Fibroblast of lung (primary cell): ENCODE measurements at regions not wholly inside any gene's neighbourhood (a gene's known extent, or its start where the extent isn't known, plus 50 kb on each side); places are given as distances from the start of the nearest gene placed in this dataset.

ENCODE experiments used
- DNase-seq, 2 donors: peaks; one replicate each; pipeline versions ENCODE4 v3.0.0 to v3.0.0-alpha.2; 2010; ENCODE audit warnings: low read depth in 2 of 2
- H2AFZ ChIP-seq: 2 replicates; pipeline ENCODE4 v1.5.1; 2012; ENCODE audit warnings: low read length, control low read depth, inconsistent platforms
- H3K27ac ChIP-seq: 2 replicates; pipeline ENCODE4 v1.5.1; 2011; ENCODE audit warnings: low read length, control low read depth; ENCODE audit not compliant: insufficient read depth
- H3K27me3 ChIP-seq: 2 replicates; pipeline ENCODE4 v1.5.1; 2011; ENCODE audit warnings: mild to moderate bottlenecking, low read length; ENCODE audit not compliant: control insufficient read depth, insufficient read depth
- H3K36me3 ChIP-seq: 2 replicates; pipeline ENCODE4 v1.5.1; 2011; ENCODE audit warnings: low read length; ENCODE audit not compliant: control insufficient read depth, insufficient read depth
- H3K4me1 ChIP-seq: 2 replicates; pipeline ENCODE4 v1.5.1; 2011; ENCODE audit warnings: low read length; ENCODE audit not compliant: control insufficient read depth, insufficient read depth; ENCODE audit errors: extremely low read depth
- H3K4me2 ChIP-seq: 2 replicates; pipeline ENCODE4 v1.5.1; 2011; ENCODE audit warnings: low read length, control low read depth; ENCODE audit not compliant: insufficient read depth; ENCODE audit errors: extremely low read depth
- H3K4me3 ChIP-seq, 4 experiments: fragments of 200-600 bp in 1 of 4; sonication (generic) in 1 of 4; replicated peaks in 1 of 4; 2 replicates each; pipeline ENCODE4 v1.5.1; 2011 to 2016; ENCODE audit warnings: low read length in 4 of 4, low read depth in 3 of 4, mild to moderate bottlenecking in 3 of 4, control low read depth in 2 of 4, inconsistent platforms in 1 of 4, mixed read lengths in 1 of 4; ENCODE audit not compliant: insufficient read depth in 1 of 4; ENCODE audit errors: control extremely low read depth in 1 of 4
- H3K79me2 ChIP-seq: 2 replicates; pipeline ENCODE4 v1.5.1; 2012; ENCODE audit warnings: mild to moderate bottlenecking, low read length, inconsistent platforms; ENCODE audit not compliant: control insufficient read depth, insufficient read depth
- H3K9ac ChIP-seq: 2 replicates; pipeline ENCODE4 v1.5.1; 2011; ENCODE audit warnings: mild to moderate bottlenecking, low read length, control low read depth; ENCODE audit not compliant: insufficient read depth
- H3K9me3 ChIP-seq: 2 replicates; pipeline ENCODE4 v1.5.1; 2012; ENCODE audit warnings: low read depth, low read length; ENCODE audit not compliant: control insufficient read depth, insufficient read depth
- H4K20me1 ChIP-seq: 2 replicates; pipeline ENCODE4 v1.5.1; 2011; ENCODE audit warnings: low read length; ENCODE audit not compliant: control insufficient read depth, insufficient read depth; ENCODE audit errors: extremely low read depth
- CTCF ChIP-seq, 2 donors: IDR thresholded peaks in 1 of 2; conservative IDR thresholded peaks in 1 of 2; 1 replicate in 1 of 2; 2 replicates in 1 of 2; pipeline ENCODE4 v1.5.1; 2011 to 2012; ENCODE audit warnings: low read length in 2 of 2, control low read depth in 1 of 2, inconsistent platforms in 1 of 2, low read depth in 1 of 2, mild to moderate bottlenecking in 1 of 2
- EZH2 ChIP-seq: IDR thresholded peaks from 2 replicates; pipeline ENCODE4 v1.5.1; 2012; ENCODE audit warnings: low read length, control low read depth, mild to moderate bottlenecking; ENCODE audit errors: missing control alignments

- Histone ChIP-seq H3K9me3 (no peaks in the 10 kb centered on the region), H3K79me2 (no peaks in the 10 kb centered on the region), H3K9ac (no peak overlapping the region), H3K4me2 (no peak overlapping the region), H3K27ac (no peak overlapping the region), H3K27me3 (no peaks in the 10 kb centered on the region), H3K4me3 (no peak overlapping the region), H3K36me3 (no peaks in the 10 kb centered on the region), H4K20me1 (no peaks in the 10 kb centered on the region), H3K4me1 (no peaks in the 10 kb centered on the region), H2AFZ (no peak overlapping the region)
- no peak for TF ChIP-seq EZH2
- no peak for TF ChIP-seq CTCF (conservative IDR thresholded peaks at IDR 0.05 in 1 of 2, IDR thresholded peaks at IDR 0.05 in 1 of 2; ENCODE audit: low read depth in 1 of 2, low read length in 2 of 2)
- DNase-seq: peak in 1 of 2 donors; percentile 17
Measured at GRCh38 chr1:69485616-69486015, 82.1 kb upstream of the LRRC7 start.

GRCh38 chr1:69491416-69491815 is 76.3 kb upstream of the LRRC7 start:
- Histone ChIP-seq H3K36me3 (no peaks in the 10 kb centered on the region), H3K4me2 (no peak overlapping the region), H3K4me3 (no peak overlapping the region), H3K27me3 (no peaks in the 10 kb centered on the region), H3K27ac (no peak overlapping the region), H3K9me3 (no peaks in the 10 kb centered on the region), H3K4me1 (no peaks in the 10 kb centered on the region), H4K20me1 (no peaks in the 10 kb centered on the region), H3K9ac (no peak overlapping the region), H3K79me2 (no peaks in the 10 kb centered on the region), H2AFZ (no peak overlapping the region)
- peak in 1 of 2 donors; percentile 29 for DNase-seq
- TF ChIP-seq CTCF (conservative IDR thresholded peaks at IDR 0.05 in 1 of 2, IDR thresholded peaks at IDR 0.05 in 1 of 2; ENCODE audit: low read depth in 1 of 2, low read length in 2 of 2) (no peak), EZH2 (no peak)

- Histone ChIP-seq H3K4me2 (no peak overlapping the region), H3K4me1 (no peaks in the 10 kb centered on the region), H3K27ac (no peak overlapping the region), H3K9me3 (no peaks in the 10 kb centered on the region), H3K9ac (no peak overlapping the region), H3K36me3 (no peaks in the 10 kb centered on the region), H3K27me3 (no peaks in the 10 kb centered on the region), H3K4me3 (no peak overlapping the region), H4K20me1 (no peaks in the 10 kb centered on the region), H2AFZ (no peak overlapping the region), H3K79me2 (no peaks in the 10 kb centered on the region)
- peak in 1 of 2 donors; percentile 68 for DNase-seq
- TF ChIP-seq CTCF (conservative IDR thresholded peaks at IDR 0.05 in 1 of 2, IDR thresholded peaks at IDR 0.05 in 1 of 2; ENCODE audit: low read depth in 1 of 2, low read length in 2 of 2): no peak
- TF ChIP-seq EZH2: no peak
Measured at GRCh38 chr1:69492286-69492685, 75.4 kb upstream of the LRRC7 start.
